GM23338 (cell line): ENCODE measurements at regions not wholly inside any gene's neighbourhood (a gene's known extent, or its start where the extent isn't known, plus 50 kb on each side); places are given as distances from the start of the nearest gene placed in this dataset.

ENCODE experiments used
- ATAC-seq: fragments of 200-7000 bp; cut with Tn5 transposase; 3 replicates; pipeline ENCODE4 v1.9.1; 2020
- DNase-seq: peaks from one replicate; pipeline ENCODE4 v3.0.0-alpha.2; 2015; ENCODE audit warnings: low spot score
- H2AFZ ChIP-seq: fragments of 200-600 bp; sonication (generic); 2 replicates; pipeline ENCODE4 v1.8.0; 2016; ENCODE audit warnings: antibody characterized with exemption, mild to moderate bottlenecking, moderate library complexity
- H3F3A ChIP-seq: fragments of 200-600 bp; sonication (generic); replicated peaks from 2 replicates; pipeline ENCODE4 v1.8.0; 2017; ENCODE audit warnings: antibody characterized with exemption, mixed run types, low read depth
- H3K27ac ChIP-seq: fragments of 200-600 bp; sonication (generic); 2 replicates; pipeline ENCODE4 v1.6.1; 2016; ENCODE audit warnings: low read depth
- H3K27me3 ChIP-seq: fragments of 200-600 bp; sonication (generic); 2 replicates; pipeline ENCODE4 v1.8.0; 2016; ENCODE audit warnings: mild to moderate bottlenecking, mixed run types, moderate library complexity; ENCODE audit not compliant: insufficient read depth
- H3K36me3 ChIP-seq: fragments of 200-600 bp; sonication (generic); 2 replicates; pipeline ENCODE4 v1.8.0; 2016; ENCODE audit warnings: mild to moderate bottlenecking; ENCODE audit not compliant: insufficient read depth
- H3K4me1 ChIP-seq: fragments of 200-600 bp; sonication (generic); 2 replicates; pipeline ENCODE4 v1.8.0; 2016; ENCODE audit warnings: mild to moderate bottlenecking, moderate library complexity; ENCODE audit not compliant: insufficient read depth
- H3K4me2 ChIP-seq: fragments of 200-600 bp; sonication (generic); 2 replicates; pipeline ENCODE4 v1.7.1; 2017; ENCODE audit warnings: mixed run types
- H3K4me3 ChIP-seq: fragments of 200-600 bp; sonication (generic); 2 replicates; pipeline ENCODE4 v1.6.1; 2016; ENCODE audit warnings: mixed run types
- H3K79me2 ChIP-seq: fragments of 200-600 bp; sonication (generic); replicated peaks from 2 replicates; pipeline ENCODE4 v1.8.0; 2017; ENCODE audit warnings: mild to moderate bottlenecking; ENCODE audit not compliant: insufficient read depth
- H3K9me2 ChIP-seq: fragments of 200-600 bp; sonication (generic); 2 replicates; pipeline ENCODE4 v1.8.0; 2017; ENCODE audit not compliant: insufficient read depth
- H4K20me1 ChIP-seq: fragments of 200-600 bp; sonication (generic); replicated peaks from 2 replicates; pipeline ENCODE4 v1.8.0; 2017; ENCODE audit warnings: mild to moderate bottlenecking; ENCODE audit not compliant: insufficient read depth
- H3K27ac Mint-ChIP-seq: 2 replicates; pipeline ENCODE4 v1.8.0; 2020; ENCODE audit warnings: inconsistent platforms, mild to moderate bottlenecking, moderate library complexity, mixed read lengths
- H3K27me3 Mint-ChIP-seq: 3 replicates; pipeline ENCODE4 v1.8.0; 2022; ENCODE audit warnings: low read depth, mild to moderate bottlenecking, moderate library complexity, mixed read lengths, inconsistent platforms; ENCODE audit not compliant: insufficient read depth, poor library complexity
- H3K36me3 Mint-ChIP-seq: 3 replicates; pipeline ENCODE4 v1.8.0; 2021; ENCODE audit warnings: low read depth, mild to moderate bottlenecking, inconsistent platforms, moderate library complexity, mixed read lengths
- H3K4me1 Mint-ChIP-seq: 3 replicates; pipeline ENCODE4 v1.8.0; 2020; ENCODE audit warnings: mild to moderate bottlenecking, inconsistent platforms, mixed read lengths
- H3K4me3 Mint-ChIP-seq: 3 replicates; pipeline ENCODE4 v1.8.0; 2021; ENCODE audit warnings: moderate library complexity, mild to moderate bottlenecking, inconsistent platforms, mixed read lengths
- H3K9me3 Mint-ChIP-seq: 3 replicates; pipeline ENCODE4 v1.8.0; 2020; ENCODE audit warnings: moderate library complexity, mild to moderate bottlenecking, inconsistent platforms, mixed read lengths
- CREB1 ChIP-seq: fragments of 250-450 bp; sonication (Bioruptor Pico); IDR thresholded peaks from 2 replicates; pipeline ENCODE4 v1.5.0; 2020; ENCODE audit warnings: low read depth, mild to moderate bottlenecking, moderate library complexity
- CTCF ChIP-seq, 2 experiments: fragments of 200-600 bp in 1 of 2; sonication (generic) in 1 of 2; conservative IDR thresholded peaks; 2 replicates each; pipeline versions ENCODE4 v1.5.1 to v1.6.1; 2016 to 2017; ENCODE audit warnings: antibody characterized with exemption in 2 of 2, low read depth in 2 of 2, mild to moderate bottlenecking in 2 of 2, moderate library complexity in 1 of 2
- ETS1 ChIP-seq: IDR thresholded peaks from 2 replicates; pipeline ENCODE4 v1.6.1; 2016; ENCODE audit warnings: antibody characterized with exemption
- EZH2 ChIP-seq: fragments of 200-600 bp; sonication (generic); IDR thresholded peaks from one replicate; pipeline ENCODE4 v1.8.0; 2017; ENCODE audit warnings: antibody characterized with exemption, mild to moderate bottlenecking, low read depth; ENCODE audit not compliant: unreplicated experiment
- EZH2phosphoT487 ChIP-seq: fragments of 200-600 bp; sonication (generic); IDR thresholded peaks from one replicate; pipeline ENCODE4 v1.8.1; 2018; ENCODE audit warnings: antibody characterized with exemption; ENCODE audit not compliant: unreplicated experiment
- JUNB ChIP-seq: IDR thresholded peaks from one replicate; pipeline ENCODE4 v1.6.1; 2016; ENCODE audit warnings: antibody characterized with exemption; ENCODE audit not compliant: unreplicated experiment
- NANOG ChIP-seq: IDR thresholded peaks from 2 replicates; pipeline ENCODE4 v1.6.1; 2016; ENCODE audit warnings: antibody characterized with exemption, borderline replicate concordance
- POLR2AphosphoS5 ChIP-seq: IDR thresholded peaks from 2 replicates; pipeline ENCODE4 v1.6.1; 2016; ENCODE audit warnings: antibody characterized with exemption, low read depth
- REST ChIP-seq: IDR thresholded peaks from one replicate; pipeline ENCODE4 v1.6.1; 2018; ENCODE audit warnings: antibody characterized with exemption; ENCODE audit not compliant: unreplicated experiment
- STAT1 ChIP-seq: IDR thresholded peaks from one replicate; pipeline ENCODE4 v1.6.1; 2016; ENCODE audit warnings: antibody characterized with exemption; ENCODE audit not compliant: unreplicated experiment
- ZNF114 ChIP-seq: fragments of 250-450 bp; sonication (Bioruptor Pico); IDR thresholded peaks from 2 replicates; pipeline ENCODE4 v1.5.0; 2020; ENCODE audit warnings: mild to moderate bottlenecking, moderate library complexity
- ZNF331 ChIP-seq: fragments of 250-450 bp; sonication (Bioruptor Pico); IDR thresholded peaks from 2 replicates; pipeline ENCODE4 v1.5.0; 2020; ENCODE audit warnings: low read depth, mild to moderate bottlenecking, moderate library complexity
- ZNF462 ChIP-seq: fragments of 250-450 bp; sonication (Bioruptor Pico); IDR thresholded peaks from 2 replicates; pipeline ENCODE4 v1.5.0; 2020; ENCODE audit warnings: mild to moderate bottlenecking, moderate library complexity

GRCh38 chr15:61327019-61327631 is 98.0 kb upstream of the RORA start:
- Mint-ChIP-seq H3K36me3 (no peaks in the 10 kb centered on the region), H3K27ac (no peak overlapping the region), H3K4me1 (peaks cover 3% of the 10 kb centered on the region), H3K27me3 (no peaks in the 10 kb centered on the region), H3K9me3 (no peaks in the 10 kb centered on the region; the same call in 2 of the 3 replicates), H3K4me3 (no peak overlapping the region)
- no peak overlapping the region for H3K4me2 ChIP-seq
- H3K9me2 ChIP-seq, result peaks cover 18% of the 10 kb centered on the region; the same call in 1 of the 2 replicates
- no peaks in the 10 kb centered on the region for H3K36me3 ChIP-seq
- no peak overlapping the region for H3K4me3 ChIP-seq
- H3K27me3 ChIP-seq, result no peaks in the 10 kb centered on the region
- H3K4me1 ChIP-seq, result no peaks in the 10 kb centered on the region
- H3F3A ChIP-seq, result no peaks in the 10 kb centered on the region
- DNase-seq (no peak), ATAC-seq (no peak)
- no peaks in the 10 kb centered on the region; the same call in 1 of the 2 replicates for H4K20me1 ChIP-seq
- peak overlapping the region; percentile 23; the same call in 1 of the 2 replicates for H2AFZ ChIP-seq
- H3K79me2 ChIP-seq, result no peaks in the 10 kb centered on the region
- TF ChIP-seq NANOG (no peak), ZNF462 (no peak), POLR2AphosphoS5 (no peak), ZNF331 (no peak), ETS1 (no peak), JUNB (no peak), CREB1 (CRISPR knock-in tag) (no peak), EZH2 (no peak), ZNF114 (no peak), EZH2phosphoT487 (no peak), STAT1 (no peak), CTCF (conservative IDR thresholded peaks at IDR 0.05; ENCODE audit: low read depth in 2 of 2) (no peak), REST (no peak)
- no peak overlapping the region for H3K27ac ChIP-seq
